ENCODE measurements at regions not wholly inside any gene's neighbourhood (a gene's known extent, or its start where the extent isn't known, plus 50 kb on each side); places are given as distances from the start of the nearest gene placed in this dataset.

DNA sequence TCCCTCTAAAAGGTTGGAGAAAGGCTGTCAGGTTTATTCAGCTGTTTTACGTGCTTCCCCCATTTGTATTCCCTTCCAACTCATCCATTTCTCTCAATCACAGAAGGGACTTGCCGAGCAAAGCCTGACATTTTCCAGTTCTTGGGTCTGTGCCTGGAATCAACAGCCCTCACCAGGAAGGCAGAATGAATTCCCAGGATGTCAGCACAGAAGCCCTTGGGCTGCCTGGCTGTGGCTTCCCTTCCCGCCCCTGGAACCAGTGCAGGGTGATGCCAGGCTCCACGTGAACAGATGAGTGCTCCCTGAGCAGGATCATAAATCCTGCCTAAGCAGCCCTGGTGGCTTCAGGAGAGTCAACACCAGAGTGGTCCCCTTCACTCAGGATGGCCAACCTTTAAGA is 86.1 kb upstream of the CD83 start:
- H3K27me3 ChIP-seq (ENCODE audit: insufficient read depth, insufficient read length) = no peaks in the 10 kb centered on the region
- no peaks in the 10 kb centered on the region for H3K36me3 ChIP-seq (ENCODE audit: insufficient read depth, insufficient read length, low read length)
- H3K4me3 ChIP-seq (ENCODE audit: insufficient read length, low read depth) = no peak overlapping the region
- no peak overlapping the region for H3K9ac ChIP-seq (ENCODE audit: insufficient read length, low read depth)
- no peak for DNase-seq (ENCODE audit: low read depth, low spot score)
- peaks cover 13% of the 10 kb centered on the region; the same call in 1 of the 2 replicates for H3K9me3 ChIP-seq (ENCODE audit: insufficient read depth, low read length)
- no peak for TF ChIP-seq YY1 (IDR thresholded peaks at IDR 0.05; ENCODE audit: insufficient read depth, insufficient read length)
- TF ChIP-seq ZNF274 (IDR thresholded peaks at IDR 0.05; ENCODE audit: low read depth, low read length) = no peak
- no peak for TF ChIP-seq SUZ12 (IDR thresholded peaks at IDR 0.05; ENCODE audit: extremely low read depth, insufficient read depth, insufficient read length)
- H3K4me1 ChIP-seq (ENCODE audit: insufficient read depth, insufficient read length) = no peaks in the 10 kb centered on the region

DNA sequence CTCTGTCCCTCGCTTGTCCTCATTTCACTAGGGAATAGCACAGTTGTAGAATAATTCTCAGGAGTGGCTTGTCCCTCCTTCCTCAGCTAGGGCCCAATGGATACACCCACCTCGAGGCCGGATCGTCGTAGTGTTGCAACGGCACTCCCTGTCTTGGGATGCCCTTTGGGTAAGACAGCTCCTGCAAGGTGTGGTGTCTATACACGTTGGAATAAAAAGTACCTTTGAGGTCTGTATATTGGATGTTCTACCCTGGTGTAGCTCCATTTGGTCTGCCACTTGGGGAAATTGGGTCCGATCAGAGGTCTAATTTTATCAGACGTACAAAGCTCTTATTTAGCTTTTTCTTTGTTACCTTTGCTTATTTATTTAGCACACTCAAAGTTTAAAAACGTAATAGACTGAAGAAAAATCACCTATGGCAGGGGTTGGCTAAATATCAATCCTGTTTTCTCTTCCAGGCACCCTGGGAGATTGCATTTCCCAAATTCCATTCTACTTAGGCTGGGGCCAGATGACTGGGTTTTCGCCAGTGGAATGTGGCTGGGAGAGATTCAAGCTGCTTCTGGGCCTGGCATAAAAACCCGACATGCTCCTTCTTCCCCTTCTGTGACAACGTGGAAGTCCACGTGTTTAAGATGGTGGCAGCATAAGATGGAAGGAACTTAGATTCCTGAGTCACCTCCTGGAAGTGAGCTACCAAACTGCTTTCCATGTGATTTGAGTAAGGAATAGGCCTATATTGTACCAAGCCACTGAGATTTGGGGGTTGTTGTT is 82.3 kb upstream of the CD83 start:
- DNase-seq (ENCODE audit: low read depth, low spot score) = peak; percentile 51
- Histone ChIP-seq H3K36me3 (ENCODE audit: insufficient read depth, insufficient read length, low read length) (no peaks in the 10 kb centered on the region), H3K27me3 (ENCODE audit: insufficient read depth, insufficient read length) (no peaks in the 10 kb centered on the region), H3K4me1 (ENCODE audit: insufficient read depth, insufficient read length) (no peaks in the 10 kb centered on the region), H3K9me3 (ENCODE audit: insufficient read depth, low read length) (peaks cover 13% of the 10 kb centered on the region; the same call in 1 of the 2 replicates), H3K4me3 (ENCODE audit: insufficient read length, low read depth) (no peak overlapping the region), H3K9ac (ENCODE audit: insufficient read length, low read depth) (no peak overlapping the region)
- no peak for TF ChIP-seq YY1 (IDR thresholded peaks at IDR 0.05; ENCODE audit: insufficient read depth, insufficient read length)
- no peak for TF ChIP-seq SUZ12 (IDR thresholded peaks at IDR 0.05; ENCODE audit: extremely low read depth, insufficient read depth, insufficient read length)
- no peak for TF ChIP-seq ZNF274 (IDR thresholded peaks at IDR 0.05; ENCODE audit: low read depth, low read length)

DNA sequence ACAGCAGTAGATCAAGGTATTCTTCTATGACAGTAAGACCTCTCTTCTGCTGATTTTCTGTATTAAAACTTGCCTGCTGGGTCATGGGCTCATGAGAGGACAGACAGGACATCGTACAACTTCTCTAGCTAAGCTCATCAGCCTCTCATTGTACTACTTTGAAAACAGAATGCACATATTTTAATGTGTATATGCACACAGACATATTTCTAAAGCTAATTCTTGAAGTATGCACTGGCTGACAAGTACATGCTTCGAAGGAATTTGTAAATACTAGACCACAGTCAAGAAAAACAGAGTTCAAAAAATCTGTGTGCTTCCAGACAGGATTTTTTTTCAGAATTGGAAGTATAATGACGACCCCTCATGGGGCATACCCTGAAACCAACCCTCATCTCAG is 81.7 kb upstream of the CD83 start:
- Histone ChIP-seq H3K4me1 (ENCODE audit: insufficient read depth, insufficient read length) (no peaks in the 10 kb centered on the region), H3K4me3 (ENCODE audit: insufficient read length, low read depth) (no peak overlapping the region), H3K27me3 (ENCODE audit: insufficient read depth, insufficient read length) (no peaks in the 10 kb centered on the region), H3K9ac (ENCODE audit: insufficient read length, low read depth) (no peak overlapping the region), H3K9me3 (ENCODE audit: insufficient read depth, low read length) (peaks cover 13% of the 10 kb centered on the region; the same call in 1 of the 2 replicates), H3K36me3 (ENCODE audit: insufficient read depth, insufficient read length, low read length) (no peaks in the 10 kb centered on the region)
- no peak for TF ChIP-seq SUZ12 (IDR thresholded peaks at IDR 0.05; ENCODE audit: extremely low read depth, insufficient read depth, insufficient read length)
- no peak for TF ChIP-seq ZNF274 (IDR thresholded peaks at IDR 0.05; ENCODE audit: low read depth, low read length)
- TF ChIP-seq YY1 (IDR thresholded peaks at IDR 0.05; ENCODE audit: insufficient read depth, insufficient read length) = no peak
- DNase-seq (ENCODE audit: low read depth, low spot score) = no peak

DNA sequence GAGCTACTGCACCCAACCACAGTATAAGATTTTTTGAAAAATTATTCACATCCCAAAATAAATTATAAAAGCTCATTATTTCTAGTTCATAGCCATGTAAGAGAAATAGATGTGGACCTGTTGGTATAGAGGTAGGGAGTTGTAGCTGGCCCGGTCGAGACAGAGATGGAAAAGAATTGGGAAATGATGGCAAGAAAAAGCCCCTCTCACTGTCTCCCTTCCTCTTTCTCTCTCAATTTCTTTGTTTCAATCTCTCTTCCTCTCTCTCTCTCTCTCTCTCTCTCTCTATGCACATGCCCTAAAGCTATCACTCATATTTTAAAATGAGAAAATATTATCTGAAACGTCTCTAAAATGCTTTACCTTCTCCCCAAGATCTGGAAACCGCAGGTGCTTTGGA is 80.7 kb upstream of the CD83 start:
- H3K9ac ChIP-seq (ENCODE audit: insufficient read length, low read depth) = no peak overlapping the region
- no peak overlapping the region for H3K4me3 ChIP-seq (ENCODE audit: insufficient read length, low read depth)
- TF ChIP-seq ZNF274 (IDR thresholded peaks at IDR 0.05; ENCODE audit: low read depth, low read length) (no peak), YY1 (IDR thresholded peaks at IDR 0.05; ENCODE audit: insufficient read depth, insufficient read length) (no peak), SUZ12 (IDR thresholded peaks at IDR 0.05; ENCODE audit: extremely low read depth, insufficient read depth, insufficient read length) (no peak)
- H3K9me3 ChIP-seq (ENCODE audit: insufficient read depth, low read length) = peaks cover 7% of the 10 kb centered on the region; the same call in 1 of the 2 replicates
- no peaks in the 10 kb centered on the region for H3K4me1 ChIP-seq (ENCODE audit: insufficient read depth, insufficient read length)
- no peaks in the 10 kb centered on the region for H3K27me3 ChIP-seq (ENCODE audit: insufficient read depth, insufficient read length)
- DNase-seq (ENCODE audit: low read depth, low spot score) = no peak
- H3K36me3 ChIP-seq (ENCODE audit: insufficient read depth, insufficient read length, low read length) = no peaks in the 10 kb centered on the region

DNA sequence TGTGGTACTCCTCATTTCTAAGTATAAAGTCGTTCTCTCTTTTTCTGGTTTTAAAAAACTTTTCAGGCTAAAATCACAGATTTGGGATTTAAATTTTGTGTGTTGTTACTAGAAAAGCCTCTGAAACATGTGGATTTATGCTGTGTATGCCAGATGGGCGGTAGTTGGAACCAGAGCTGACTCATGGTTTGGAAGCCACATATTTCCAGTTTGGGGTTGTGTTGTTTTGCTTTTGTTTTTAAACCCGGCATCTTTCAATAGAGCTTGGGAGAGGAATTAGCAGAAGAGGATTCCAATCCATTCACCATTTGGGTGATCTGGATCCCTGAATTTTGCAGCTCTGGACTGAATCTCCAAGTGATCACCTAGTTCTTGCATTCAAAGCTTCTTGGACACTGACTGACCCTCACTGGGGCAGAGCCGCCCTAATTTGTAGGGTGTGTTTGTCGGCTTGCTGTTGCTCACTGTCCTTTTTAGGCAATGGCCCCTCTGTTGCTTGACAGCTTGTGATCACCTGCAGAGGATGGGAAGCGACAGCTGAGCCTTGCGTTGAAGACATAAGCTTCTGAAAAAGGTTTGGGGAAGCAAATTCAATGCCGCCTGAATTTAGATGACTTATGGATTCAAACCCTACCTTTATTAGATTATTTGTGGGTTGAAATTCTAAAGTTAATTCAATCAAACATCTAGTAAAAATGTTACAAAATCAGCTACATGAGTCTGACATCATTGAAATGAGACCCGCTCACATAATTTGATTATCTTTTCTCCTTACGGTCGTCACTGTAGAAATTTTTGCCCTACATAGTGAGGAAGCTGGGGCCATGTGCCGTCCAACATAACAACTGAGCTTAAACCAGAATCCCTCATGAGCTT is 79.9 kb upstream of the CD83 start:
- DNase-seq (ENCODE audit: low read depth, low spot score) = no peak
- Histone ChIP-seq H3K9ac (ENCODE audit: insufficient read length, low read depth) (no peak overlapping the region), H3K9me3 (ENCODE audit: insufficient read depth, low read length) (no peaks in the 10 kb centered on the region), H3K27me3 (ENCODE audit: insufficient read depth, insufficient read length) (no peaks in the 10 kb centered on the region), H3K36me3 (ENCODE audit: insufficient read depth, insufficient read length, low read length) (no peaks in the 10 kb centered on the region), H3K4me1 (ENCODE audit: insufficient read depth, insufficient read length) (no peaks in the 10 kb centered on the region), H3K4me3 (ENCODE audit: insufficient read length, low read depth) (no peak overlapping the region)
- no peak for TF ChIP-seq YY1 (IDR thresholded peaks at IDR 0.05; ENCODE audit: insufficient read depth, insufficient read length)
- no peak for TF ChIP-seq SUZ12 (IDR thresholded peaks at IDR 0.05; ENCODE audit: extremely low read depth, insufficient read depth, insufficient read length)
- TF ChIP-seq ZNF274 (IDR thresholded peaks at IDR 0.05; ENCODE audit: low read depth, low read length) = no peak

DNA sequence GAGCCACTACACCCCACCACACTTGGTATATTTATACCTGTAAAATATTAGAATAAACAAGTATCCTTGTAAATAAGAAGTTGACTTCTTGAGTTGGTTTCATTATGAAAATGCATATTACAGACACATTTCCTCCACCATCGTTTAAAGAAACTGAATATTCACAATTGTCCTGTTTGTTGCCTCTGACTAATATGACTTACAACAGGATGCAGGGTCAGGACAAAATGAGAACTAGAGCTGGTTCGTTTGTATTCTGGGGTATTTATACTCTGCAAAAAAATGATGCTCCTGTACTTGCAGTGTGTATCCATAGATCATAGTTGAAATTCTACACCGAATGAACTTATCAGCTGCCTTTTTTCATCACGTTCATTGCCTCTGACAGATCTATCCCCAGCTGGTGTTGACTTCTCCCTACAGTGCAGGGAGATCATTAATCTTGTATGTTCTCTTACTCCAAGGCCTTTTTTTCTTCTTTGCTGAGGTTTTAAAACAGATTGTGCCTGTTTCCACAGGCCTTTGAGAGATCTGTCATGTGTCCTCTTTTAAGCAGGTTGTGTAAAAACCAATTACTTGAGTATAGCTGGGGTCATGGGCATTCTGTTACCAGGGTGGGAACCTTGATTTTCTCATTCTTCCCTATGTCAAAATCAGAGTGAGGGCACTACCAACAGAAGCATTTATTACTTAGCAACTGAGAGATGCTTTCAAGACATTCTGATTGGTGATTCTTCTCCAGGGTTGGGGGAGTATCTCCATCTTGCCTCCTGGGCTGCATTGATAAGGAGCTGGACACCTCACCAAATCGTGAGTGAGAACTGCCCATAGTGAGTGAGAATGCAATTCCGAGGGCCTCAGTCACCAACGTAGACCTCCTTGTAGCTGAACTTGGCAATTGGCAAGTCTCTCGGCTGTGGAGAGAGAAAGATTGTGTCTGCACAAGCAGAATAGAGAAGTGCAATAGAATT is 78.8 kb upstream of the CD83 start:
- Histone ChIP-seq H3K4me1 (ENCODE audit: insufficient read depth, insufficient read length) (no peaks in the 10 kb centered on the region), H3K27me3 (ENCODE audit: insufficient read depth, insufficient read length) (no peaks in the 10 kb centered on the region), H3K36me3 (ENCODE audit: insufficient read depth, insufficient read length, low read length) (no peaks in the 10 kb centered on the region), H3K4me3 (ENCODE audit: insufficient read length, low read depth) (no peak overlapping the region), H3K9me3 (ENCODE audit: insufficient read depth, low read length) (no peaks in the 10 kb centered on the region), H3K9ac (ENCODE audit: insufficient read length, low read depth) (no peak overlapping the region)
- DNase-seq (ENCODE audit: low read depth, low spot score) = no peak
- TF ChIP-seq YY1 (IDR thresholded peaks at IDR 0.05; ENCODE audit: insufficient read depth, insufficient read length) = no peak
- no peak for TF ChIP-seq SUZ12 (IDR thresholded peaks at IDR 0.05; ENCODE audit: extremely low read depth, insufficient read depth, insufficient read length)
- no peak for TF ChIP-seq ZNF274 (IDR thresholded peaks at IDR 0.05; ENCODE audit: low read depth, low read length)
